ENCODE measurements at regions not wholly inside any gene's neighbourhood (a gene's known extent, or its start where the extent isn't known, plus 50 kb on each side); places are given as distances from the start of the nearest gene placed in this dataset.

DNA sequence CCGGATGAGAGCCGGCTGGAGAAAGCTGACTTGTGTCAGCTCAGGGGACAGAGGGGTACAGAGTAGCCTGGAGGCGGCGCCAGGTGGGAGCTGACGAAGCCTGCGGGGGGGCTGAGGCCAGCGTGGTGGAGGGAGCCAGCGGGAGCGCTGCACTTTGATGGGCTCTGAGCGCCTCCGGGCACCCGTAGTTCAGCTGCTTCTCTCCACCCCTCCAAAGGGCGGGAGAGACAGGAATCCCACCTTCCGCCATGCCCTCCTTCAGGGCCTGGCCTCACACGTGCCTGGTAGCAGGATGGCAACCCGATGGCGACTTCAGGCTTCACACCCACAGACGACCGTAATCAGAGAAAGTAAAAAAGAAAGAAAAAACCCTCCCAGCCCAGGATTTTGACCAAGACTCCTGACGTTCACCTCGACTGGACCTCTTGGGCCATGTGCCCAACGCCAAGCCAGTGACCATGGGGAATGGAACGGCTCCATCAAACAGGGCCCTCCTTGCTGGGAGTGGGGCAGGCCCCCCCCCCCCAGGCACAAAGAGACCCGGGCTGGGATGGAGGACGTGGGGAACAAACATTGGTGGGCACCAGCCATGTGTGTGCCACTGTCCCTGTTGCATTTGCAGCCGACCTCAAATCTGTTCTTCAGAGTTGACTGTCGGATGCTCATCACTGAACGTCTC is 60.7 kb upstream of the ASAP2 start:
- no TSS peak for BruUV-seq (replicated peaks)
- Histone ChIP-seq H3K27me3 (ENCODE audit: low read length) (no peaks in the 10 kb centered on the region), H3K79me2 (ENCODE audit: low read length) (no peaks in the 10 kb centered on the region), H3F3A (ENCODE audit: low read length, unreplicated experiment) (no peaks in the 10 kb centered on the region), H3K36me3 (ENCODE audit: low read depth, low read length) (no peaks in the 10 kb centered on the region), H2AFZ (ENCODE audit: low read length) (no peak overlapping the region), H4K20me1 (ENCODE audit: low read length) (no peaks in the 10 kb centered on the region), H3K4me2 (ENCODE audit: low read length) (no peak overlapping the region), H3K9ac (ENCODE audit: low read length) (no peak overlapping the region), H3K4me3 (ENCODE audit: low read length) (no peak overlapping the region), H3K9me2 (replicated peaks; ENCODE audit: low read length) (no peaks in the 10 kb centered on the region), H3K27ac (ENCODE audit: low read length) (no peak overlapping the region), H3K9me3 (ENCODE audit: low read length) (no peaks in the 10 kb centered on the region), H3K4me1 (ENCODE audit: insufficient read depth, low read length) (peaks cover 28% of the 10 kb centered on the region)
- ATAC-seq: no peak
- no peak for TF ChIP-seq EZH2 (IDR thresholded peaks at IDR 0.05; ENCODE audit: low read length, unreplicated experiment)
- TF ChIP-seq, protein P1, sequence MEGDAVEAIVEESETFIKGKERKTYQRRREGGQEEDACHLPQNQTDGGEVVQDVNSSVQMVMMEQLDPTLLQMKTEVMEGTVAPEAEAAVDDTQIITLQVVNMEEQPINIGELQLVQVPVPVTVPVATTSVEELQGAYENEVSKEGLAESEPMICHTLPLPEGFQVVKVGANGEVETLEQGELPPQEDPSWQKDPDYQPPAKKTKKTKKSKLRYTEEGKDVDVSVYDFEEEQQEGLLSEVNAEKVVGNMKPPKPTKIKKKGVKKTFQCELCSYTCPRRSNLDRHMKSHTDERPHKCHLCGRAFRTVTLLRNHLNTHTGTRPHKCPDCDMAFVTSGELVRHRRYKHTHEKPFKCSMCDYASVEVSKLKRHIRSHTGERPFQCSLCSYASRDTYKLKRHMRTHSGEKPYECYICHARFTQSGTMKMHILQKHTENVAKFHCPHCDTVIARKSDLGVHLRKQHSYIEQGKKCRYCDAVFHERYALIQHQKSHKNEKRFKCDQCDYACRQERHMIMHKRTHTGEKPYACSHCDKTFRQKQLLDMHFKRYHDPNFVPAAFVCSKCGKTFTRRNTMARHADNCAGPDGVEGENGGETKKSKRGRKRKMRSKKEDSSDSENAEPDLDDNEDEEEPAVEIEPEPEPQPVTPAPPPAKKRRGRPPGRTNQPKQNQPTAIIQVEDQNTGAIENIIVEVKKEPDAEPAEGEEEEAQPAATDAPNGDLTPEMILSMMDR (conservative IDR thresholded peaks at IDR 0.05; ENCODE audit: low read depth, low read length): no peak
- intact Hi-C loops (cut with micrococcal nuclease): no loop called here
- ChIA-PET POLR2A (ENCODE audit: unreplicated experiment) (no interaction called here), CTCF (no interaction called here)
- DNase-seq: no peak

DNA sequence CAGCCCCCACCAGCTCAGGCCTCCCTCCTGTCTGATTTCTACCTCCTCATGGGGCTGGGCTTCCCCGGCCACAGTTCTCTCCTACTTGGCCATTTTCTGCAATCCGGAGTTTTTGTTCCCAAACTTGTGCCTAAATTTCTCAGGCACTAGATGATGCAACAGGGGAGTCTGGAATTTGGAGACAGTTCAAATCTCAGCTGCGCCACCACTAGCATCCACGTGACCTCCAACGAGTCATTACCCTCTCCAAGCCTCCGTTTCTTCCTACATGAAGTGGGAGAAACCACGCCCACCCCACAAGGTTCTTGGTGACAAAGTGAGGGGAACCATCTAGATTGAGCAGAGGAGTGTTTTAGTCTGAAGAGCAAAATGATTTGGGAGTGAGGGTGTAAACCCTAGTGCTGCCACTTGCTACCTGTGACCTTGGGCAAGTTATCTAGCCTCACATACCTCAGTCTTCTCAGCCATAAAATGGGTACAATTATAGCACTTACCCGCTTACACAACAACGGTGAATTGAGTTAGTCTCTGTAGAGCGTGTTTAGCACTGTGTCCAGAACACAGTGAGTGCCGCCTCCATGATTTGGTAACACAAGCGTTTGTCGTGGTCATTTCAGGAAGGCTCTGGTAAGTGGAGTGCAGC is 61.4 kb upstream of the ASAP2 start:
- no peak overlapping the region for H2AFZ ChIP-seq (ENCODE audit: low read length)
- no peak overlapping the region for H3K27ac ChIP-seq (ENCODE audit: low read length)
- no peaks in the 10 kb centered on the region for H3K36me3 ChIP-seq (ENCODE audit: low read depth, low read length)
- no peaks in the 10 kb centered on the region for H3K79me2 ChIP-seq (ENCODE audit: low read length)
- no peak overlapping the region for H3K4me3 ChIP-seq (ENCODE audit: low read length)
- TF ChIP-seq EZH2 (IDR thresholded peaks at IDR 0.05; ENCODE audit: low read length, unreplicated experiment): no peak
- no peak for TF ChIP-seq EZH2phosphoT487 (IDR thresholded peaks at IDR 0.05; ENCODE audit: borderline replicate concordance, low read length)
- TF ChIP-seq, protein P1 (conservative IDR thresholded peaks at IDR 0.05; ENCODE audit: low read depth, low read length): no peak
- ChIA-PET POLR2A (ENCODE audit: unreplicated experiment) (no interaction called here), CTCF (interaction anchor here (0.9 kb wide), 2 partner anchors 143 to 188 kb away, joined by 4 read pairs; no protein-coding TSS in a partner anchor)
- no TSS peak for BruUV-seq (replicated peaks)
- DNase-seq: peak; percentile 48
- H4K20me1 ChIP-seq (ENCODE audit: low read length): no peaks in the 10 kb centered on the region
- no peak for ATAC-seq
- H3K9me2 ChIP-seq (replicated peaks; ENCODE audit: low read length): no peaks in the 10 kb centered on the region
- no peaks in the 10 kb centered on the region for H3K27me3 ChIP-seq (ENCODE audit: low read length)
- H3F3A ChIP-seq (ENCODE audit: low read length, unreplicated experiment): no peaks in the 10 kb centered on the region
- H3K4me2 ChIP-seq (ENCODE audit: low read length): no peak overlapping the region
- no peaks in the 10 kb centered on the region for H3K9me3 ChIP-seq (ENCODE audit: low read length)
- peaks cover 28% of the 10 kb centered on the region for H3K4me1 ChIP-seq (ENCODE audit: insufficient read depth, low read length)
- H3K9ac ChIP-seq (ENCODE audit: low read length): no peak overlapping the region
- intact Hi-C loops (cut with micrococcal nuclease): no loop called here

DNA sequence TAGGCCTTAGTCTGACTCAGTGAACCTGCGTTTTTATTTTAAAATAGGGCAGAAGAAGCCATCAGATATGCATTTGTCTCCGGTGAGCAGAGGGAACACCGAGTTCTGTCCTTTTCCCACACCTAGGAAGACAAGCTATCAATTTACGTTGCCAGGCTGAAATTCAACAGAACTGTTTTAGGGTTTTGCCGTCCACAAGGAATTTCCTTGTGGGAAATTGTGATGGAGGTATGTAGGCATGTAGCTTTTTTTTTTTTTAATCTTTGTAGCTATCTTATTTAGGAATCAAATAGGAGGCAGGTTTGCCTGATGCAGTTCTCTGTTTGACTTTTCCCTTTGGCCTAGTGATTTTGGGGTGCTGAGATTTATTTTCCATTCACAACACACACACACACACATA is 62.0 kb upstream of the ASAP2 start:
- intact Hi-C loops (cut with micrococcal nuclease): no loop called here
- ATAC-seq: no peak
- TF ChIP-seq, protein P1 (conservative IDR thresholded peaks at IDR 0.05; ENCODE audit: low read depth, low read length): no peak
- TF ChIP-seq EZH2 (IDR thresholded peaks at IDR 0.05; ENCODE audit: low read length, unreplicated experiment) (no peak), EZH2phosphoT487 (IDR thresholded peaks at IDR 0.05; ENCODE audit: borderline replicate concordance, low read length) (no peak)

More for the DNA sequence above, 62.0 kb upstream of the ASAP2 start:
- Histone ChIP-seq H4K20me1 (ENCODE audit: low read length) (no peaks in the 10 kb centered on the region), H3F3A (ENCODE audit: low read length, unreplicated experiment) (no peaks in the 10 kb centered on the region), H2AFZ (ENCODE audit: low read length) (no peak overlapping the region), H3K4me2 (ENCODE audit: low read length) (no peak overlapping the region), H3K36me3 (ENCODE audit: low read depth, low read length) (no peaks in the 10 kb centered on the region), H3K4me1 (ENCODE audit: insufficient read depth, low read length) (peaks cover 28% of the 10 kb centered on the region), H3K9ac (ENCODE audit: low read length) (no peak overlapping the region), H3K27ac (ENCODE audit: low read length) (no peak overlapping the region), H3K4me3 (ENCODE audit: low read length) (no peak overlapping the region), H3K27me3 (ENCODE audit: low read length) (no peaks in the 10 kb centered on the region), H3K79me2 (ENCODE audit: low read length) (no peaks in the 10 kb centered on the region), H3K9me2 (replicated peaks; ENCODE audit: low read length) (no peaks in the 10 kb centered on the region), H3K9me3 (ENCODE audit: low read length) (no peaks in the 10 kb centered on the region)
- ChIA-PET CTCF (interaction anchor here (0.9 kb wide), 2 partner anchors 144 to 189 kb away, joined by 4 read pairs; no protein-coding TSS in a partner anchor), POLR2A (ENCODE audit: unreplicated experiment) (interaction anchor here (0.6 kb wide), 2 partner anchors 46 to 64 kb away, joined by 5 to 7 read pairs; no protein-coding TSS in a partner anchor)
- no peak for DNase-seq
- BruUV-seq (replicated peaks): no TSS peak

Measured in PC-3 (cell line).